Psoas muscle (tissue), 7 donors: ENCODE measurements at regions not wholly inside any gene's neighbourhood (a gene's known extent, or its start where the extent isn't known, plus 50 kb on each side); places are given as distances from the start of the nearest gene placed in this dataset.
"Not testable (repeated sequence)": the region's sequence is repeated elsewhere in the genome, so short reads cannot be mapped to it uniquely, and the experiment has no call there.

Experiments
- ATAC-seq, 4 donors: fragments of 200-7000 bp; cut with Tn5 transposase; one replicate each; pipeline ENCODE4 v1.9.1; 2020; ENCODE audit warnings: moderate library complexity in 3 of 4, mild to moderate bottlenecking in 2 of 4
- DNase-seq, 2 donors: peaks; one replicate each; pipeline ENCODE4 v3.0.0-alpha.2; 2020
- H3K27ac ChIP-seq: fragments of 200-600 bp; one replicate; pipeline ENCODE4 v1.8.0; 2022
- H3K27me3 ChIP-seq, 3 donors: fragments of 200-600 bp in 1 of 3; one replicate each; pipeline versions ENCODE4 v1.6.1 to v1.8.0; 2013 to 2022; ENCODE audit warnings: low read length in 2 of 3, mild to moderate bottlenecking in 2 of 3, moderate library complexity in 1 of 3; ENCODE audit not compliant: insufficient read depth in 3 of 3
- H3K36me3 ChIP-seq, 2 donors: fragments of 200-600 bp in 1 of 2; one replicate each; pipeline versions ENCODE4 v1.6.1 to v1.8.0; 2013 to 2022; ENCODE audit warnings: low read depth in 1 of 2, mild to moderate bottlenecking in 1 of 2, moderate library complexity in 1 of 2; ENCODE audit not compliant: insufficient read depth in 1 of 2
- H3K4me1 ChIP-seq: fragments of 200-600 bp; one replicate; pipeline ENCODE4 v1.8.0; 2022
- H3K4me3 ChIP-seq: fragments of 200-600 bp; one replicate; pipeline ENCODE4 v1.8.0; 2022; ENCODE audit warnings: mild to moderate bottlenecking
- H3K9me3 ChIP-seq: fragments of 200-600 bp; one replicate; pipeline ENCODE4 v1.8.0; 2022
- CTCF ChIP-seq: fragments of 200-600 bp; IDR thresholded peaks from one replicate; pipeline ENCODE4 v1.8.0; 2022; ENCODE audit warnings: antibody characterized with exemption
- WGBS, 3 donors: extraction: QIAGEN DNeasy Blood & Tissue Kit; methylation state at CpG; one replicate each; pipeline versions ENCODE4 v1.1.6 to v1.1.7; 2013; 5-methylcytosine and 5-hydroxymethylcytosine counted together
- intact Hi-C, 2 donors: fragments of 100-400 bp; cut with DNase I; formaldehyde crosslinking; loops; one replicate each; pipeline versions ENCODE4 v1.11.0 to v1.14.2; 2022
- donor health status: healthy with polysubstance abuse.
- donor health status: DM: no; HTN: no; CAD: no; lungs with moderate emphysema.
- donor health status: Bipolar disorder and iron deficiency.
- donor health status: healthy.
- donor health status: DM: yes; HTN: yes; CAD: no.
- donor health status: DM: no; HTN: no; CAD: no.
- donor health status: DM: yes; HTN: yes; CAD: no.

DNA sequence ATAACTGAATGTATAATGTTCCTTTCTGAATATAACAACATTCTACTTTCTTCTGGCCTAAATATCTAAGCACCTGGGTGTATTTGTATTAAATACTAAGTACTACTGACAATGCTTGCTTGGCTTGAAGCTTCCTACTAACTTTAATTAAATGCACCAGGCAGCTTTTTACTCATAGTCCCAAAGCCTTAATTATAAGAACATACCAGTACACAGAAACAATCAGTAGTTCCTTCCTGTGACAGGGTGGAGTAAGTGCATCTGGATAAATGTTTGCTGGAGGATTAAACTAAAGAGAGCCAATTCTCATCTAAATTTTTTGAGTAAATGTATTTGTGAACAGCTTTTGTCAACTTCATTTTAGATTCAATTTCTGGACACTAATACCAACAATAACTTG is 558.6 kb upstream of the SEMA6A start:
- Histone ChIP-seq H3K9me3 (no peaks in the 10 kb centered on the region), H3K27ac (no peak overlapping the region), H3K4me1 (no peaks in the 10 kb centered on the region), H3K27me3 (no peaks in the 10 kb centered on the region), H3K36me3 (no peaks in the 10 kb centered on the region), H3K4me3 (no peak overlapping the region)
- DNase-seq (no peak), ATAC-seq (no peak)
- no peak for TF ChIP-seq CTCF
- intact Hi-C loops: no loop called here

DNA sequence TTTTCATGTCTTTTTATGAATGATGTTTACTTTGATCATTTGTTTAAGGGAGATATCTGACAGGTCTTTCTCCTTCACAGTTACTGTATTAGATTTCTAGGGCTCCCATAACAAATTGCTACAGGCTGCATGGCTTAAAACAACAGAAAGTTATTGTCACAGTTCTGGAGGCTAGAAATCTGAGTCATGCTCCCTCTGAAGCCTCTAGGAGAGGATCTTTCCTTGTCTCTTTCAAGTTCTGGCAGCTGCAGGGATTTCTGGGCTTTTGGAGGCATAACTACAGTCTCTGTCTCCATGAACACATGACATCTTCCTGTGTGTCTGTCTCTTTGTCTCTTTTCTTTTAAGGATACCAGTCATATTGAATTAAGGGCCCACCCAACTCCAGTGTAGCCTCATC is 557.3 kb upstream of the SEMA6A start:
- ATAC-seq (no peak), DNase-seq (no peak)
- intact Hi-C loops: no loop called here
- Histone ChIP-seq H3K27me3 (no peaks in the 10 kb centered on the region), H3K27ac (no peak overlapping the region), H3K36me3 (no peaks in the 10 kb centered on the region), H3K4me1 (no peaks in the 10 kb centered on the region), H3K4me3 (no peak overlapping the region), H3K9me3 (no peaks in the 10 kb centered on the region)
- no peak for TF ChIP-seq CTCF

- TF ChIP-seq CTCF: no peak
- Histone ChIP-seq H3K4me3 (no peak overlapping the region), H3K27ac (no peak overlapping the region), H3K9me3 (no peaks in the 10 kb centered on the region), H3K36me3 (no peaks in the 10 kb centered on the region), H3K4me1 (no peaks in the 10 kb centered on the region), H3K27me3 (no peaks in the 10 kb centered on the region)
- intact Hi-C loops: no loop called here
- 28 to 43% (median 35%) methylated on average over 3 of the region's 3 CpGs for WGBS, 3 donors
- ATAC-seq: no peak
- DNase-seq: no peak
Observed at GRCh38 chr5:117131048-117131679, 556.5 kb upstream of the SEMA6A start.

DNA sequence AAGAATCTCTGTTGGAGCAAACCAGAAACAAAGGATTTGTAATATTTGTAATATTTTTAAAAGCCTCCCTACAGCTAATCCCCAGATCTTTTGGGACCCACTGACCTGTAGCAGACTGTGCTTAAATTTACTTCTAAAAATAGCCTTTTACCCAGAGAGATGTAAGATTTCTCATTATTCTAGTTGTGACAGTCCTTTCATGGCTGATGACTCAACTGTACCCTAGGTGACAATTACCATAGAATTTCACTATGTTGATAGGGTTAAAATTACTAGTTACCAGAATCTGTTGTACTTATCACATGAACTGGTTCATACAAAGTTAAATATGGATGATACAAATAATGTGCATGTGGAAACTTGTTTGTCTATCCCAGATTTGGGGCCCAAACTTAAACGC is 543.9 kb upstream of the SEMA6A start:
- no peaks in the 10 kb centered on the region for H3K27me3 ChIP-seq
- H3K9me3 ChIP-seq: no peaks in the 10 kb centered on the region
- no peak overlapping the region for H3K4me3 ChIP-seq
- intact Hi-C loops: no loop called here
- H3K27ac ChIP-seq: no peak overlapping the region
- H3K36me3 ChIP-seq: no peaks in the 10 kb centered on the region
- WGBS, 3 donors: 92 to 97% (median 95%) methylated on average over 1 of the region's 1 CpG
- TF ChIP-seq CTCF: no peak
- no peaks in the 10 kb centered on the region for H3K4me1 ChIP-seq
- DNase-seq (no peak), ATAC-seq (no peak)

DNA sequence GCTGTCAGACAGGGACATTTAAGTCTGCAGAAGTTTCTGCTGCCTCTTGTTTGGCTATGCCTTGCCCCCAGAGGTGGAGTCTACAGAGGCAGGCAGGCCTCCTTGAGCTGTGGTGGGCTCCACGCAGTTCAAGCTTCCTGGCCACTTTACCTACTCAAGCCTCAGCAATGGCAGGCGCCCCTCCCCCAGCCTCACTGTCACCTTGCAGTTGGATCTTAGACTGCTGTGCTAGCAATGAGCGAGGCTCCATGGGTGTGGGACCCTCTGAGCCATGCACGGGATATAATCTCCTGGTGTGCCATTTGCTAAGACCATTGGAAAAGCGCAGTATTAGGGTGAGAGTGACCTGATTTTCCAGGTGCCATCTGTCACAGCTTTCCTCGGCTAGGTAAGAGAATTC is 542.7 kb upstream of the SEMA6A start:
- H3K4me3 ChIP-seq, H3K4me1 ChIP-seq, H3K27me3 ChIP-seq, H3K36me3 ChIP-seq, H3K9me3 ChIP-seq, intact Hi-C loops, DNase-seq, ATAC-seq, H3K27ac ChIP-seq: not testable (repeated sequence)
- WGBS, 3 donors: 79 to 82% (median 81%) methylated on average over 6 of the region's 6 CpGs
